GM18868 (cell line): ENCODE measurements at regions not wholly inside any gene's neighbourhood (a gene's known extent, or its start where the extent isn't known, plus 50 kb on each side); places are given as distances from the start of the nearest gene placed in this dataset.

Source experiments
- ATAC-seq: cut with Tn5 transposase; IDR thresholded peaks from one replicate; pipeline ENCODE4 v1.9.1; 2021; ENCODE audit warnings: mild to moderate bottlenecking, moderate library complexity; ENCODE audit not compliant: unreplicated experiment

DNA sequence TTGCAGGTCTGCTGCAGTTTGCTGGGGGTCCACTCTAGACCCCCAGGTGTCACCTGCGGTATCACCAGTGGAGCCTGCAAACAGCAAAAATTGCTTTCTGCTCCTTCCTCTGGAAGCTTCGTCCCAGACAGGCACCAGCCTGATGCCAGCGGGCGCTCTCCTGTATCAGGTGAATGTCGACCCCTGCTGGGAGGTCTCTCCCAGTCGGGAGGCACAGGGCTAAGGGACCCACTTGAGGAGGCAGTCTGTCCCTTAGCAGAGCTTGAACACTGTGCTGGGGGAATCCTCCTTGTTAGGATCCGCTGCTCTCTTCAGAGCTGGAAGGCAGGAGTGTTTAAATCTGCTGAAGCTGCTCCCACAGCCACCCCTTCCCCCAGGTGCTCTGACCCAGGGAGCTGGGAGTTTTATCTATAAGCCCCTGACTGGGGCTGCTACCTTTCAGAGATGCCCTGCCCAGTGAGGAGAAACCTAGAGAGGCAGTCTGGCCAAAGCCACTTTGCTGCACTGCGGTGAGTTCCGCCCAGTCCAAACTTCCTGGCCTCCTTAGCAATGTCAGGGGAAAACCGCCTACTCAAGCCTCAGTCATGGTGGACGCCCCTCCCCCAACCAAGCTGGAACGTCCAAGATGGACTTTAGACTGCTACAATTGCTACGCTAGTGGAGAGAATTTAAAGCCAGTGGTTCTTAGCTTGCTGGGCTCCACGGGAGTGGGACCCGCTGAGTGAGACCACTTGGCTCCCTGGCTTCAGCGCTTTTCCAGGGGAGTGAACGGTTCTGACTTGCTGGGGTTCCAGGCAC, 652.5 kb downstream of the KCNJ3 start:
- no peak for ATAC-seq

DNA sequence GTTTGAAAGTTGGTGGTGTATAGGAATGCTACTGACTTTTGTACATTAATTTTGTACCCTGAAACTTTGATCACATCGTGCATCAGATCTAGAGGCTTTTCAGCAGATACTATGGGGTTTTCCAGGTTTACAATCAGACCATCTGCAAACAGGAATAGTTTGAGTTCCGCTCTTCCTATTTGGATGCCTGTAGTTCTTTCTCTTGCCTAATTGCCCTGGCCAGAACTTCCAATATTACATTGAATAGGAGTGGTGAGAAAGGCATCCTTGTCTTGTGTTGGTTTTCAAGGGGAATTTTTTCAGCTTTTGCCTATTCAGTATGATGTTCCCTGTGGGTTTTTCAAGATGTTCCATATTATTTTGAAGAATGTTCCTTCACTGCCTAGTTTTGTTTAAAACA, 633.5 kb downstream of the KCNJ3 start:
- no peak for ATAC-seq

DNA sequence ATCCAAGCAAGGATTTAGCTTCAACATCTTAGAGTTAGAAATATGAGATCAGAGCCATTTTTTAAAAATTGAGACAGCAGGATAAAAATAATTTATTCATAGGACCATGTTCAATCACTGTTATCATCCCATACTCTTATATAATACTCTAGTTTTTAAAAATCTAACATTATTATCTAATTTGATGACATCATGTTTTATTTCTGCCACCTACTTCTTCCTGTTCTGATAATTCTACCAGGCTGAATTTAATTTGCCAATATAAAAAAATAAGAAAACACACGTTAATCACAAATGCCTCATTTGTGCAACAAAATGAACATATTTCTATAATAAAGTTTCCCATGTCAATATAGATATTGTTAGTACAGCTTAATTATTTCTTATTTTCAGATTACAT, 621.7 kb downstream of the KCNJ3 start:
- no peak for ATAC-seq

DNA sequence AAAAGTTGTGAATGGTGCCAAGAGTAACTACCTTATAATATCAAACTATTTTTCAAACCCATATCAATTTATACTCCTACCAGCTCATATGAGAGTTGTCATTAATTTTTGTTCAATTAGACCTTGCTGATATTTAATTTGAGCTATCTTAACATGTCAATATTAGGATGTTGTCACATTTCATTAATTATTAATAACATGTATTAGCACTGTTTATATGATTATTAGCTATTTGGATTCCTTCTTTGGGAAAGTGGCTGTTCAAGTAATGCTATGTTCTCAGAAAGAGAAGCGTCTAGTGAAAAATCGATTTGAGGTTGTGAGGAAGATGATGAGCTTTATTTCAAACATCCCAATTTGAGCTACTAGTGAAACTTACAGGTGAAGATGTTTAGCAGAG, 620.2 kb downstream of the KCNJ3 start:
- ATAC-seq: no peak

DNA sequence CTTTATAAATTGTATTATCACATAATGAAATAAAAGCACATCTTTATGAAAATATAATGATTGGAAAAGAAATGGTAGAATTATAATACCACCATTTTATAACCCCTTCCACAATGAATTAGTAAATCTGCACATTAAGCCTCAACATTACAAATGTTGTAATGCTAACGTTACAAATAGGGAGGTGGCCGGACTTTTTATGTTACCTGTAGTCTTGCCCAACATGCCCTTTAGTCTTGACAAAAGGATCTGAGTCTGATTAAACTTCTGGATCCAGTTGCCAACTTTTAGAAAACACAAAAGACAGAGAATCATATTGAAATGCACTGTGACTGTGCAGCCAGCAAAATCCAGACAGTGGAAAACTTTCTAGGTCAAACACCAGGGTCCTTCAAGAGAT, 617.3 kb downstream of the KCNJ3 start:
- ATAC-seq: no peak

DNA sequence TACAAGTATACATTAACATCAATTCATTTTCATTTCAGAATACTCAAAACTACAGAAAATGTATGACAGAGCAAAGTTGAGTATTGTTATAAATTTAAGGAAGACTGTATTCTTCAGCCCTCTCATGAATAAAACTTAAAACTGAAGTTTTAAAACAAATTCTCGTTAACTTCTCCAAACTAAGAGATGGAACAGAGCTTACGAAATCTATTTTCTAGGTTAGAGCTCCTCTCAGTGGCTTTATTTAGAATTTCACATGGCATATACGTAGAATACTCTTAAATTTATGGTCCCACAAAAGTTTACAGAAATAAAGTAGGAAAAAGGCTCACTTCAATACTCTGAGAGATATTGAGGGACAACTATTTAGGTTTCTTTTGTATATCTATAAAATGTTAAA, 612.1 kb downstream of the KCNJ3 start:
- peak; percentile 48 for ATAC-seq

DNA sequence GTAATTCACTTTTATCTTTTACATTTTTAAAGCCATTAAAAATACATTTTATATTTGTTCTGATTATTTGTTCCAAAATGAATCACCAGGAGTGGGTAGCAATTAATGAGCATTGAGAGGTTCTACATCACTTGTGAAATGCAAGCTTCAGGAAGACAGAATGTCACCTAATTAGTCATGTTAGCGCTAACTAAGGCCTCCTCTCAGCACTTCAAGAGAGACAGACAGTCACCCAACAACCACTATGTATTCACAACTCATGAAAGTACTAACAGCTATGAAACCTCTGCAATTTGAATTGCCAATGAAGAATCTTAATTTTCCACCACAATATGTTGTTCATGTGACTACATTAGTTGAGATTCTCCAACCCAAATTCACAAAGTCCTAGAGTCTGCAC, 611.0 kb downstream of the KCNJ3 start:
- peak; percentile 43 for ATAC-seq

DNA sequence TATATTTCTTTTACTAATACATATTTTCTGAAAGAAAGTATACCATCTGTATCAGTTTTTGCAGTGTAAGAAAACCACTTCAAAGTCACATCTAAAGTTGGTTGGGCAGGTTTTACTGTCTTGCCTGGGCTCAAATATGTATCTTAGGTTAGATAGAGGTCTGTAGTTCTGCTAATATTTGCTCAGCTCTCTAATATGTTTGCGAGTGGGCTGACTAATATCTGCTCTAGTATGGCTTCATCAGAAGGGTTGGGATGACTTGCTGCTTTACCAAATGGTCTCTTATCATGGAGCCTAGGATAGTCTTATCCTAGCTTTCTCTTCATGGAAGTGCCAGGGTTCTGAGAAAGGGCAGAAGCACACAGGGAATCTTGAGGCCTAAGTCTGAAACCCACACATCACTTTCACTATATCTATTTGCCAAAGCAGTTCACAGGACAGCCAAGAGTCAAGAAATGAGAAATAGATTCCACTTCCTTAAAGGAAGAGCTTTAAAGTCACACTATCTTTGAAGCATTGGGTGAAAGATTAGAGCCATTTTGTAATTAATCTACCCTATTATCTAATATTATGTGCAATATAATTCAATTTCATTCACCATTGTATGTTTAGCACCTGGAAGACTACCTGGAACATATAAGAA, 610.0 kb downstream of the KCNJ3 start:
- ATAC-seq: peak; percentile 76

DNA sequence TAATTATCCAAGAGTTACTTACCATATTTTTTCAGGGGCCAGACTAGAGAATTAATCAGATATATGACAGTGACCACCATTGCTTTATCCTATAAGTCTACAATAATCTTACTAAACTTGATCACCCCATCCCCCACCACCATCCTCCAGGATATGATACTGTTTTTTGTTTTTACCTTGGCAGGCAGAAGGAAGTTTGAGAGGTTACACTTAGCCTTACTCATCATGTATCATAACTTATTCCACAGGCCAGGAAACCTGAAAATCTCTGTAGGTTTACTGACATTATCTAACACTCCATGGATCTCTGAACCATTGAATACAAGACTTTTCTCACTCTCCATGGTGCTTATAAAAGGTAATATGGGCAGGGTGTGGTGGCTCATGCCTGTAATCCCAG, 602.7 kb downstream of the KCNJ3 start:
- ATAC-seq: no peak

DNA sequence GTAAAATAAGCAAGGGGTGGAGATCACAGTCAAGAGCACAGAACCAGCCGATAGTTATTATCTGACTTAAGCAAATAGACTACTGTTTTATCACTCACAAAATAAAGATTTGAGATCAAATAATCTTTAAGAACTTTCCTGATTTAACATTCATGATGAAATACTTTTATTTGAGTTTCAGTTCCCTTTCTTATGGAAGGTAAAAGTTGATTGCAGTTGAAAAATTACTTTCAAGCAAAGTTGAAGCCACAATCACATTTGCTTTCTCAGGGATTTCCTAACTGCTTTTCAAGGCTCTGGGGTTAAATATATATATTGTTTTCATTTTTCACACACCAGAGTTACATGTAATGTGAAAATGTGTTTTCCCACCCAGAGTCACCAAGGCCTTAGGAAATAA, 599.5 kb downstream of the KCNJ3 start:
- no peak for ATAC-seq

DNA sequence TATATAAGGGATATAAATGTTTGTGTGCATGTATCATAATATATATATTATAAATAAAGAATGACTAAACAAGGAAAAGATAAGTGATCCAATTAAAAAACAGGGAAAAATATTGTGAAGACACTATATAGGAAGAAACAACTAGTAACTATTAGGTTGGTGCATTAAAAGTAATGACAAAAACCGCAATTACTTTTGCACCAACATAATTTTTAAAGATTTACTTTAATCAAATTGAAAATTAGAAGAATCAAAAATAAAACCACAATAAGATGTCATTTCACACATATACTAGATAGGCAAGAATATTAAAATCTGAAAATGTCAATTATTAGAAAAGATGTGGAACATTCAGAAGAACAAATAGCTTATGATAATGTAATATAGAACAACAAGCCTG, 595.9 kb downstream of the KCNJ3 start:
- no peak for ATAC-seq

DNA sequence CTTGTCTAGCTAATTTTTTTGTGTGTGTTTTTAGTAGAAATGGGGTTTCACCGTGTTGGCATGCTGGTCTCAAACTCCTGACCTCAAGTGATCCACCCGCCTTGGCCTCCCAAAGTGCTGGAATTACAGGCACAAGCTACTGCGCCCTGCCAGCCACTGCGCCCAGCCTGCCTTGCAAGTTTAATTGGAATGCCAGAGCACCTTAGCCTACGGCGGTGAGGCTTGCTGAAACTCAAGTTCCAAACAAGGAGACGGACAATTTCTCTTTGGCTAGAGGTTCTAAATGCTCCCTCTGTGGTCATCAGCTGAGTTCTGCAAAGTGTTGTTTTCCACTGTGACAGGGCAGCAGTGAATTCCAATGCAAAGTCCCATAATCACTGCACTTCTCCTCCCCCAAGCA, 583.4 kb downstream of the KCNJ3 start:
- no peak for ATAC-seq

DNA sequence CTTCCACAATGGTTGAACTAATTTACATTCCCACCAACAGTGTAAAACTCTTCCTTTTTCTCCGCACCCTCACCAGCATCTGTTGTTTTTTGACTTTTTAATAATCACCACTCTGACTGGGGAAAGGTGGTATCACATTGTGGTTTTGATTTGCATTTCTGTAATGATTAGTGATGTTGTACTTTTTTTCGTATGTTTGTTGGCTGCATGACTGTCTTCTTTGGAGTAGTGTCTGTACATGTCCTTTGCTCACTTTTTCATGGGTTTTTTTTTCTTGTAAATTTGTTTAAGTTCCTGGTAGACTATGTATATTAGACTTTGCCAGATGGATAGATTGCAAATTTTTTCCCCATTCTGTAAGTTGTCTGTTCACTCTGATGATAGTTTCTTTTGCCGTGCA, 574.8 kb downstream of the KCNJ3 start:
- no peak for ATAC-seq

DNA sequence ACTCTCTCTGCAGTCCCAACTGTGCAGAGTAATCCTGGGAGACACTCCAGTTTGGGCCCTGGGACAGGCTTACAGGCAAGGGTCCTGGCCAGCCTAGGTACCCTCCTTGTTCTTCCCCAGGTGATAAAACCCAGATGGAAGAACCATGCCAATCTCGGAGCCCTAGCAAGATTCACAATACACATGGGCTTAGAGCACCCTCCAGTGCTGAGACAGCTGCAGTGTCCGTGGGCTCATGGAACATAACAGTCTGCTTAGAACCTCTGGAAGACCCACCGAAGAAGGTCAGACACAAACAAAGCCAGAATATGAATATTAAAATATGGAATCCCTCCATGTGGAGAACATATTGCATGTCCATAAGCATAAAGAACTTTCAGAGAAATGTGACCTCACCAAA, 568.1 kb downstream of the KCNJ3 start:
- ATAC-seq: peak; percentile 69

DNA sequence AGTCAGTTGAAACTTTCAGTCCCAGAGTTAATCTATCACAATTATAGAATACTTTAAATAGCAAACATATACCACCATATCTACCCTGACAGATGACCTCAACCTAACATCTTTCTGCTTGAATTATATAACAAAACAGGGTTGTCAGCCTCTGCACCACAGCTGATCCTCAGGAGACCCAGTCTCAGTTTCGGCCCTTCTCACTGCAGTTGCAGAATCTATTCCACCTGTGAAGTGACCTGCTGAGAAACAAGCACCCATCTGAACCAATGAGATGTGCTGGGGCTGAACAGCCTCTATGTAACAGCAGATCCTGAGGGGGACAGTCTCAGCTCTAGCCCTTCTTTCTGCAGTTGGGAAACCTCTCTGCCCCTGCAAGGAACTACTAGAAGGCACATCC, 567.6 kb downstream of the KCNJ3 start:
- ATAC-seq: peak; percentile 26

DNA sequence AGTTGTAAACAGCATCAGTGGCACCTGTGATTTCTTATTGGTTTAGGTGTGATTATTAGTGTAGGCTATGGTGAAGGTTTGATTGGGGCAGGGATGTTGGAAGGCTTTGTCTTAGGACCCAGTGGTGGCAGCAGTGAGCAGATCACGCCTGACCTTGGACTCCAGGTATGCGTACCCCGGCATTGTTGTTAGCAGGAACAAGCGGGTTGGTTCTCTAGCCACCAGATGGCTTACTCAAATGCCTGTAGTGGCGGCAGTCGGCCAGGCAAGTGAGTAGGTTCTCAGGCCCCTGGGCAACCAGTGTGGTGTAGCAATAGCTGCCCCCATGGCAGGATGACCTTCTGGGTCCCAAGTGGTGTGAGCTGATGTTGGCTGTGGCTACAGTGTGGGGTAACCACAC, 558.3 kb downstream of the KCNJ3 start:
- no peak for ATAC-seq

DNA sequence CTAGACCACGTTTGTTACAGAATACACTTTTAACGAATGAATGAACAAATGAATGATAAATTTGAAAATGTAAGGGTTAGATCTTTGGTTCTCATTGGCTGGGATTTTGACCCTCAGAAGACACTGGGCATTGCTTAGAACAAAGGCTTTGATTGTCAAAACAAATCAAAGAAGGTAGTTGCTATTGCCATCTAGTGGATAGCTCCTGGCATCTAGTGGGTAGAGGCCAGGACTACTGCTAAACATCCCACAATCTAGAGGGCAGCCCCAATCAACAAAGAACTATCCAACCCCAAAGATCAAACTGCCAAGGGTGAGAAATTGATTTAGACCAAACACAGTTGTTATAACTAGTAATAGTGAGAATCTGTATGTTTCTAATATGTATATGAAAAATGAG, 552.3 kb downstream of the KCNJ3 start:
- peak; percentile 92 for ATAC-seq

DNA sequence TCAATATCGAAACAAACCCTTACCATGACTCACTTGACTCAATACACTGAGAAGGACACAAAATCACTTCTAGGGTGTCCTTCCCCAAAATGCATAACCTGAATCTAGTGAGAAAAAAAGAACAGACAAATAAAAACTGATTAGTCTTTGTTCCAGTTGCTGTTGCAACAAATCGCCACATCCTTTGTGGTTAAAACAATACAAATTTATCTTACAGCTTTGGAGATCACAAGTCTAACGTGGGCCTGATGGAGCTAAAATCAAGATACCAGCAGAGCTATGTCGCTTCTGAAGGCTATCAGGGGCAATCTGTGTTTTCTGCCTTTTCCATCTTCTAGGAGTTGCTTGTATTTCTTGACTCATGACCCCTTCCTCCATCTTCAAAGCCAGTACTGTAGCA, 541.7 kb downstream of the KCNJ3 start:
- no peak for ATAC-seq

DNA sequence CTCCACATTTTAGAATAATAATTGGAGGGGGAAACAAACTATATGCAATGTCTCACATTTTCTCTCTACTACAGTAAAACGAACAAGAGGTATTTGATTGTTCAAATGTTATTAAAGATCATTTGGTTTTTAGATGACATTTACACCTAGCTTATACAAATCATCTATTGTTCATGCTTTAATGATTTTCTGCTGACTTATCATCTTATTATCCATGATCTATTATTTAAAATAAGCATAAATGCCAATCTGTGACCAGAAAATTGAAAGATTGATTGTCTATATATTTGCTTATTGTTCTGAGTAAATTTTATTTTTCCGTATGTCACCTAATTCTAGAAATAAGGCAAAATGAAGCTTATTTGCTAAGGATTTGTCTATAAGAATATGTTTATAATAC, 537.2 kb downstream of the KCNJ3 start:
- no peak for ATAC-seq

DNA sequence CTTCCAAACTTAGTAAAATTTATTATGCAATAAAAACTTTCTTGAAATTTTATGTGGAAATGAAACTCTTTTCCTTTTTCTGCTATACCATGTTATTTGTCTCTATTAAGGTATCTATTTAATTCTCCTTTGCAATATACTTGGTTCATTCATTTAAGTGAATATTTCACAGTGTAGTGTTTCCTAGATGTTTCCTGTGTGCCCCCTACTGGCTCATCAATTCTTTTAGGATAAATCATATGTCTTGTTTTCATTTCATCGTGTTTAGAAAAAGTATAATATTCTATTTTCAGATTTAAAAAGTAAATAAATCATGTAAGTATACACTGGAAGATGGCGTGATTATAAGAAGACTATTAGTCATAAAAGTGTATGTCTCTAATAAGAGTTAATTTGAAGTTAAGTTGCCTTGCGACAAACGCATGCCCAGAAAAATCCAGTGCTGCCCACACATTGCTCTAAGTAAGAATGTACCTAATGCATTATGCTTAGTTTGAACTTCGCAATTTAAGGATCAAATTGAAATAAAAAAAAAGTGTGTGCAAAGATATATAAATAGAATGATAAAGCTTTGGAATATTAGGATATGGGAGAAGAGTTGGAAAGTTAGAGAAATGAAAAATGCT, 525.4 kb downstream of the KCNJ3 start:
- peak; percentile 60 for ATAC-seq

DNA sequence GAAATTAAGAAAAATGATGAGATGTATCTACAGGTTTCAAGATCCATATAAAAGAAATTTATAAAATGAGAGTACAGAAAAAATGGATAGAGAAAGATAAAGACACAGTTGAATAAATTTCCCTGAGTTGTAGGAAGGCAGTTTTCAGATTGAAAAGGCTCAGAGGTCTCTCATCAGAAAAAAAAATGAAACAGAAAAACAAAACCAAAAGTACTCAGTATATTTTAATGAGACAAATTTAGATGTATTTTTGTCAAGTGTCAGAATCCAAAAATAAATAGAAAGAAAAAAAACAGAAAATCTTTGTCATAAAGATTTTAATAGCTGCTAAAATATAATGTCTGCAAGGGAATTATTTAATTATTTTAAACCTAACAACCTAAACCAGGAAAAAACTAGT, 520.5 kb downstream of the KCNJ3 start:
- peak; percentile 63 for ATAC-seq

DNA sequence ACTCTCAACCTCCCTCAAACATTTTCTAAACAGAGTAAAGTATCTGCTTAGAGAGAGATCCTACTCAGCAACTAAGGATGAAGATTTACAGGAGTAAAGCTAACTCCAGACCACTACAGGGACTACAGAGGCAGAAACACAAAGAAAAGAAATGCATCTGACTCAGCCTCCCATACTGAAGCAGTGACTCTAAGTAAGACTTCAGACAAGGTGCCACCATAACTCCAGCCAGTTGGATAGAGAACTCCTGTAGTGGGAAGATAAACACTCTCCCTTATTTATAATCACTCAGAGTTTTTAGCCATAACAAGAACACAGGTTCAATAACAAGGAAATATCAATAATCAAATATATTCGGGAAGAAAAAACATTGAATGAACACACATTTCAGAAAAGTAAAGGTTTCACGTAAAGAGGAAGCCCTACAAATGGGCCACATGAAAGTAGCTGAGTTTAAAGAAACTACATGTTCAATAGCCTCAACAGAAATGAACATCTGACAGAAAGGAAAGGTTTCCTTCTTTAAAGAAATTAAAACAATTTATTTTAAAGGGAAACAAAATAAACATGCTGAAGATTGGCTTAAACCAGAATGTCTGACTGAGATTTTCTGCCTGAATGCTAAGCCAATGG, 519.9 kb downstream of the KCNJ3 start:
- ATAC-seq: peak; percentile 49
